Kidney glomerular epithelial cell (primary cell): ENCODE measurements at regions not wholly inside any gene's neighbourhood (a gene's known extent, or its start where the extent isn't known, plus 50 kb on each side); places are given as distances from the start of the nearest gene placed in this dataset.

Experiments
- DNase-seq: peaks from one replicate; lab custom pipeline; 2025; lab: John Stamatoyannopoulos, UW

DNA sequence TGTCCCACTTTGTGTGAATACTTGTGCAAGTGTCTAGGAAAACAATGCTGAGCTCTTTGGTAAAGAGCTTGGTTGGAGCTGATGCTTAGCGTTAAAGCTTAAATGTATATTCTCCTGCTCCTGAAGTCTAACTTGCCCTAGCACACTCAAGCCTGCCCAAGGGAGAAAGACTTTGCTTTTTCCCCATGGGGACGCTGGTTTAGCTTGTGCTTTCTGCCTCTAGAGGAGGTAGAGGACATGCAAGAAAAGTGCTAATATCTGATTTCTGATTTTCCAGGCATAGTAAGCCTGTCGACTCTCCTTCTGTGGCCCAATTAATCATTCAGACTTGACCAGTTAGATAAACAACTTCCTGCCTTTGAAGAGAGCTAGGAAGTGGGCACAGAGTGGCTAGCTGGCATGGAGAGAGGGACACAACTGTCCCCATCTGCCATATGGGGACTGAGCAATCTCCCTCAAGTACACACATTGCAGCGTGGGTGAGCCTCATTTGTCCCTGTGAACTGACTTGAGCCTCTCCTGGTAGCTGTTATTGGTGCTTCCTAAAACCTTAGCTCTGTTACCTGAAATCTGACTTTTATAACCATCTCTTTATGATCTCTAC lies 348.4 kb downstream of the BRINP1 start:
- DNase-seq: no peak

DNA sequence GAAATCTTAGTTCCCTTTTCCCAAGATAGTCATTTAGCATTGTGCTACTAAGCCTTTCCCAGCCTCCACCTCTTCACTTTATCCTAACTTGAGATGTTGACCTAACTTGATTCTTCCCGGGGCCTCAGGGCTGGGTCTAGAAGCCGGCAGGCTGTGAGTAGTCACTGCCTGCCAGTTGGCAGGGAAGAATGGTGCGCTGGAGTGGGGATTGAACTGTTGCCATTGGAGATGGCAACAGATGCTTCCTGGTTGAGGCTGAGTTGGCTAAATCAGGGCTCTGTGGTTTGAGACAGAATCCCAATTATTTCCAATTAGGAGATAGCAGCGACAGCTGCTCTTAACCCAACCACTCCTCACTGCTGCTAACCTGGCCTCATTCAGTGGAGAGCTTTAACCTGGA lies 343.1 kb downstream of the BRINP1 start:
- no peak for DNase-seq

DNA sequence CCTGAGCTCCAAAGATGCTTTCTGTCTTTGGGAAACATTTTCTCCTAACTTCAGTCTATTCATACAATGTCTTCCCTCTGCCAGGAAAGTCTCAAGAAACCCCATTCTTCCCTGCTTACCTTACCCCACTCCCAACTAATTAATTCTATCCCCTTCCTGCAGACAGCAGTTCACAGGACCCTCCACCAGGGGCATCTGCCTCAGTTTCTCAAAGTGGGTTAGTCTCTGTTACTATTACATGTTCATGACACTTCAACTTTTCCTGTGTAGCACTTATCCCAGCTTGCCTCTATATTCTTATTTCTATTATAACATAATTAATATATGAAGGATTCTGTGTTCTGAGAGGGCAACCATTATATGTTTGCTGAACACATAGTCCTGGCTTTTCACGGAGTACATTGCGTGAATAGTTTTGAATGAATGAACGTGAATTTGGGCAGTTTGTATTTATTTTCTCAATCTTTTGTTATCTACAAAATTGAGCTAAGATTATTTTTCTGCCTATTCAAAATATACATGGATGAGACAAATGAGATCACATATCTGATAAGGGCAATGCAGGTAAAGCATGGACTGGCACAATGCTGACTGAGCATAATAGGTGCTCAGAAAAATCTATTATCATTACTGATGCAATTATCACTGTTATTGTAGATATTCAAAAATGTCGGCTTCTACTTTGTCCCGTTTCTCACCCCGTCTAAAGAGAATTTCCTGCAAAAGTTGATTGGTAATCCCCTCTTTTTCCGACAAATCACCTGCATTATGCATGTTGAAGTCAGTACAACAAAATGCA lies 341.1 kb downstream of the BRINP1 start:
- no peak for DNase-seq

DNA sequence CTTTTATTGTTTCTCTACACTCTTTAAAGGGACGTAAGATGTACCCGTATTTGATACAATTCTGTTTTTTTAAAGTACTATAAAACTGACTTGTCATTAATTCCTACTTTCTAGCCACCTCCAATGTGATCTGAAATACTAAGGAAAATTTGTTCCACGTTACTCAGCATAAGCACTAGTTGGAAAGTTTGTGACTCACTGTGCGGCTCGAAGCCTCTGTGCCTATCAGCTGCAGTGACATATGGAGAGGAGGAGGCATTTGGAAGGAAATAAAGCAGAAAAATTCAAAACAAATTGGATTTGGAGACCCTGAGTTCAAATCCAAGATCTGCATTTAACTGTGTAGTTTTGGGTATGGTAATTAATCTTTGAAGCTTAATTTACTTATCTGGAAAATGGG lies 339.3 kb downstream of the BRINP1 start:
- DNase-seq: no peak

DNA sequence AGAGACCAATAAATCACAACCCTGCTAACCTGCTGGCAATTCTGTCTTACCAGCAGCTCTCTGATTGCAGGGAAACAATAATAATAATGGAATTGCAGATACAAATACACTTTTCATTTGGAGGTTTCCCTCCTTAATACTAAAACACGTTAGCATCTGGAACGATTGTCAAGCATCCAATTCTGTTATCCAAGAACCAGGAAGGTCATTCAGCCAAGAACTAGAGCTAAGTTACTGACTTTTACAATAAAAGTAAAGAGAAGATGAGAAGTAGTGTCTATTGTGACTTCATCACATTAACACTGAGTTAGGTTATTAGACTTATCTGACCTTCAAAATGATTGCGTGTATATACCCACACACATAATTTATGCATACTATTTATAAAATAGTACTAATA lies 335.6 kb downstream of the BRINP1 start:
- no peak for DNase-seq

DNA sequence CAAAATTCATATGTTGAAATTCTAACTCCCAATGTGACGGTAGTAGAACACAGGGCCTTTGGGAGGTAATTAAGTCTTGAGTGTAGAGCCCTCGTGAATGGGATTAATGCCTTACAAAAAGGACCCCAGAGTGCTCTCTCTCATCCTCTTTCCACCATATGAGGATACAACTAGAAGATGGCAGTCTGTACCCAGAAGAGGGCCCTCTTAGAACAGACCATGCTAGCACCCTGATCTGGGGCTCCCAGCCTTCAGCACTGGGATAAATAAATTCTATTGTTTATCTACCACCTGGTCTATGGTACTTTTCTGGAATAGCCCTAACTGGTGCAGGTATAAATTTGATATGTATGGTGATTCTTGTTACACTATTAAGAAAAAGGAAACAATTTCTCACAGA lies 332.3 kb downstream of the BRINP1 start:
- DNase-seq: no peak

DNA sequence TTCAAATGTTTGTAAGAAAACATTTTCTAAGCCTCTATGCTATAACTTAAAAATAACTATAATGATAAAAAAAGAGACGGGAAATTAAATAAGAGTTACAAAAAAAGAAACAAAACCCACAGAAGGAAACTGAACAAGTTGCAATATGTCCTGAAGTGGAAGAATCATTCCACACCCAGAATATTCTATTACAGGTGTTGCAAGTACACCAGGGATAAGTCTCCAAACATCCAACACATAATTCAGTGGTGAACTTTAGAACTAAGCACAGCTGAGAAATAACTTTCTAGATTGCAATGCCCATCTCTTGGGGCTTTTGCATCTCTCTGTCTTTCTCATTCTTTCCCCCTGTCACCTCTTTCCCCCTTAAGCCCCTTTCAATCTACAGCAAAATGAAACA lies 325.2 kb downstream of the BRINP1 start:
- DNase-seq: no peak

DNA sequence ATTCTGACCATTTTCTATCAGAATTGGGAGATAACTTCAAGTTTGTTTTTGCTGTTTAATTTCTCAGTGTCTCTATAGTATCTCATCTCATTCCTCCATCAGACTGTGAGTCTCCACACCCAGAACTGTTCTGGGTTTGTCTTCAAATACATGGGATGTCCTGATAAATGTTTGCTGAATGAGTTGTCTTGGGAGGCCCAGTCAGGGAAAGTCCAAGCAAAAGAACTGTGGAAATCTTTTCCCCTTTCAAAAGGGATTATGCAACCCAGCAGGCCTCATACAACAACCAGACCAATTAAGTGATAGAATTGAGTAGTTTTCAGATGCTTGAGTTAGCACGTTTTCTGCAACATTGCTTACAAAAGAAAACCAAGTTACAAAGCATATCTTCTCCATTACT lies 324.4 kb downstream of the BRINP1 start:
- peak; percentile 44 for DNase-seq

DNA sequence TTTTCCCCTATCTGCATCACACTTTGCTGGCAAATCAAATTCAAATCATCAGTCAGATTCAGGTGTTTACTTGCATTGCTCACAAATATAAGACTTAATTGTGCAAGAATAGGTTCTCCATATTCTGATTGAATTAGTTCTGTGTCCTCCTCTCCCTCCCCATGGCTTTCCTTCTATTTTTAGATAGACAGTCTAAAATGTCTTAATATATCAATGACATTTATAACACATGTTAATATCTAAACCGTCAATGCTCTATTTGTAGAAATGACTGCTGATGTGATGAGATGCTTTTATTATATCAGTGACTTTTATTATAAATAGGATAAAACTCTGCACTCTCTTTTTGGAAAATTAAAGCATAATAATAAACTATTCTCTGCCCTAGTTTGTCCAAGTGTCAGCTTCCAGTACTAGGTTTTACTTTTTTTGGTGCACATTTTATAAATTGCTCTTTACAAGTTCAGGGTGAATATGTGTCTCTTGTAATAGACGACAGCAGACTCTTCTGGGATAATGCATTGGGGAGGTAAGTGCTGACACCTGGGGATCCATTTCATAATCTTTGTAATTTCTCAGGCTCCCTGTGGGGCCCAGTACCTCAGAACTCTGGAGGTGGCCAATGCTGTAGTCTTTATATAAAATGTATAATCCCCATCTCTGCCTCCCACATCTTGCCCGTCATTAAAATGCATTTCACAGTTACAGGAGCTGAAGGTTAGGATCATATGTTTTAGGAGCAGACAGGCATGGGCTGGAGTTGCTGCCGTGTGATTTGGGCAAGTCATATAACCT lies 321.5 kb downstream of the BRINP1 start:
- no peak for DNase-seq

DNA sequence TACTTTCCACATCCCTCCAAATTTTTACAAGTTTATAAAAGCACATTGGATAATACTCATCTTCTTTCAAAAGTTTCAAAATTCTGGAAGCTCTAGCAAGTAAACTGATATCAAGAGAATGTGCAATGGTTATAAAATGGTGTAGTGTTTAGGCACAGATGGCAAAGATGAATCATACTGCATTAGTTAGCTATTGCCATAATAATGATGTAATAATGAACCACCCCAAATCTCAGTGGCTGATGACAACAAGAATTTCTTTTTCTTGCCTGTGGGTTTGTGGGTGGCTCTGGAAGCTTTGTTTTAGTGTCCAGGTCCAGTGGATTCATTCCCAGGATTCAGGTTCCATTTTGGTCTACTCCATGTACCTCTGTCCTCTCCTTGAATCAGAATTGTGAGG lies 319.0 kb downstream of the BRINP1 start:
- no peak for DNase-seq

DNA sequence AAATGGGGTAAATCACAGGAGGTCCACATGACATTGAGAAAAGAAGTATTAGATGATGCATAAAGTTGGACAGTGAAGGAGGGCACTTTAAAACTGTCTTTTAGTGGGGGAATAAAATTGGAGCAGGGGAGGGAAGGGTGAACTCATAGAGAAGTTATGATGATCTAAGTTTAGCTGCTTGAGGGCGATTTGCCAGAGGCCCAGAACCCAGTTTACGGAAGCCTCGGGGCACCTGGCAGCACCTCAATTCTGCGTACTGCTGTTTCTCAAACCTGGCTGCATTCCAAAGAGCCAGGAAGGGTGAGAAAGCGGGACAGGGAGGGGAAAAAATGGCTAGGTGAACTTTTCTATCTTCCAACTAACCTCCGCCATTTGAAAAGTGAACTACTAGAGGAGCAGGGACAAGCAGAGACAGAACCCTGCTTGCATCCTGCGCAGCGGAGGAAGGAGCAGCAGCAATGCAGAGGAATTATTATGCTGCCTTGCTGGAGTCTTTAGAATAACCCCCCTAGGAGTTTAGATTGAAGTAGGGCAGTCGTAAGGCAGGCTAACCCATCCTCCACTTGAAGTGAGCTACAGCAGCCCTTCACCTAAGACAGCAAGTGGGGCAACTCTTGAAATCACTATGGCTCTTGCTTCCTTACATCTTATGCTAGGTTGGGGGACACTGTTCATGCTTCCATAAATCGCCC lies 316.8 kb downstream of the BRINP1 start:
- no peak for DNase-seq

DNA sequence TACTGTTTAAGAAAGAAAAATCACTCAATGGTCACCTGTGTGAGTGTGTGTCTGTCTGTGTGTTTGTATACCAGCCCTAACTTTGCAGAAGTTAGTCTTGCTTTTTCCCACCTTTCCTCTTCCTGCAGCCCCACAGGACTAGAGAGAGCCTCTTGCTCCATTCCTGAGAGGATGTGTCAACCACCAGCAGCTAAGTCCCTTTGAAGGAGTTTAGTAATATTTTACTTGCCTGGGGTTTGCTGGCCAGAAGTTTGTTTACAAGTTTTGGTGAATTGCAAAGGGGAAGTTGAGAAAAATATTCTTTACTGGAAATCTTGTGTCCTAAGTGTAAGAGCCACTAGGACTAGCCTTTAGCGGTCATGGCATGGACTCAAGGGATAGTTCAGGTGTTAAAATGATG lies 316.2 kb downstream of the BRINP1 start:
- DNase-seq: no peak

DNA sequence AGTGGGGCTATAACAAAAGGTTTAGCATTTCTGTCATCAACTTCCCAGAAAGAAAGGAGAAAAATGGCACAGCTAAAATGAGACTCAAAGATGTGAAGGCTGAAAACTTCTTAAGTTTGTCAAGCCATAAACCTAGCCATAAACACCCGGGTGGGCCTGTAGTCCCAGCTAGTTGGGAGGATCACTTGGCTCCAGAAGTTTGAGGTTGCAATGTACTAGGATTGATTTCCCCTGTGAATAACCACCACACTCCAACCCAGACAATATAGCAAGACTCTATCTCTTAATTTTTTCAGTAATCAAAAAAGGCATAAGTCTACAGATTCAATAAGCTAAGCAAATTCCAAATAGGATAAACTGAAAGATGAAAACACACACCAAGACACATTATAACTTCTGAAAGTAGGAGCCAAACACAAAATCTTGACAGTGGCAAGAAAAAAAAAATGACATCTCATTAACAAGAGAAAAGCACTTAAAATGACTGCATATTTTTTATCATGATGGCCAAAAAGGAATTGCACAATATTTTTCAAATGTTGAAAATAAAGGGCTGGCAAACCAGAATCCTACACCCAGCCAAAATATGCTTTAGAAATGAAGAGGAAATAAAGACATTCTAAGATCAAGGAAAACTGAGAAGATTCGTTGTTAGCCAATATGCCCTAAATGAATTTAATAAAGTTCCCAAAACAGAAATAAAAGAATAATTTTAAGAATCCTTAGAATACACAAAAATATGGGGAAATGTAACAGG lies 308.4 kb downstream of the BRINP1 start:
- DNase-seq: no peak

DNA sequence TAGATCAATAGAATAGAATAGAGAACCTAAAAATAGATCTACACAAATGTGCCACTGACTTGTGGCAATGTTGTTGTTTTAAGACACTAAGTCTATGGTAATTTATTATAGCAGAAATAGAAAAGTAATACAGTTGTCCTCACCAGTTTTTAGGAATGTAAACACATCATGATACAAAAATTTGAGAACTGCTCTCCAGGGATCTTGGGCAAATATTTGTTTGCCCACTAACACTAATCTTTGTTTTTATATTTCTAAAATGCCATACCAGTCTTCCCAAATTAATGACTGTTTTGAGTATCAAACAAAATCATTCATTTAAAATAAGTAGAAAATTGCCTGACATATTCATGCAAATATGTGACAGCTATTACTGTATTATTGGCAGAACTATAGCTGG lies 297.6 kb downstream of the BRINP1 start:
- no peak for DNase-seq

DNA sequence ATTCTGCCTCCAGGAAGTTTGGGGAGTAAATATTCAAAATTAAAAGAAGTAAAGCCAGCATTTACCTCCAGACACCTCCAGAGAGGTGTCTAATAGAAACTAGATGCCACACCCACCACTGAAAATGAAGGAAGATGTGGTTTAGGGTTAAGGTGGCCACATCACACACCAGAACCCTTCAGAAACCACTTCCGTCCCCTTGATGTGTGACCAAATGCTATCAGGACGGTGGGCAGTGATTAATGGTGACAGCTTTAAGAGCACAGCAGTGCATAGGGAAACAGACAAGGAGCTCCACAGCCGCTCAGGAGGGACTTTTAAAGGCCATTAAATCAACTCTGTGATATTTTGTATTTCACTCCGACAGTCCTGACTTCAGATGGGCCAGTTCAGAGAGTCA lies 295.2 kb downstream of the BRINP1 start:
- DNase-seq: no peak

DNA sequence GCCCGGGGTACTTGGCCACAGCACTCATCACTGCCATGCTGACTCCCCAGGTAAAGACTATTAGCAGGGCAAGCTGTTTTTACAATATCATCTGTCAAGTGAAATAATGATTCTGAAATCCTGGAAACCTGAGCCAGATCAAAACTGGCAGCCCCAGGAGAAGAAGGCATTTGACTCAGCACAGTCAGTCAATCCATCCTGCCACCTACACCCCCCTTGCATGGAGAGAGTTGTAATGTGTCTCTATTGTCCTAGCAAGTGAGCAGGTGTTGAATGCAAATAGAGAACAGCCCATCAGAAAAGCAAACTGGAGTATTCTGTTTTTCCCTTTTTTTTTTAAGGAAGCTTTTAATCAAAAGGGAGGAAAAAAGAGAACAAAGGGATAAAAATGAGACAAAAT lies 291.2 kb downstream of the BRINP1 start:
- no peak for DNase-seq

DNA sequence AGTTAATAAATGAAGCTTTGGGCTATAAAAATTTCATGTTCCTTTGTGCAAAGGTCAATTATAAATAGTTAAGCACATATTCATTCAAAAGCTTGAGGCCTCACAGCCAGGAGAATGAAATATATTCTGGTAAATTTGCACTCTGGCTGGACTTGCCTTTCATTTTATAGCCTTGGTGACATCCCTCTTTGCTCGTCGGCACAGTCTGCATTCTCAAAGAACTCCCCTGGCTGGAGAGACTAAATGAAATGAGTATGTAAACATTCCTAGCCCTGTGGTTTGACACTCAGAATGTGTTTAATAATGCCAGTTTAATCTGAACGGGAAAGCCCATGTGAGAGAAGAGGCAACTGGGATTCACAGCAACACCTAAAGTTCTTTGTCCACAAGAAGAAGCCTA lies 285.6 kb downstream of the BRINP1 start:
- no peak for DNase-seq

DNA sequence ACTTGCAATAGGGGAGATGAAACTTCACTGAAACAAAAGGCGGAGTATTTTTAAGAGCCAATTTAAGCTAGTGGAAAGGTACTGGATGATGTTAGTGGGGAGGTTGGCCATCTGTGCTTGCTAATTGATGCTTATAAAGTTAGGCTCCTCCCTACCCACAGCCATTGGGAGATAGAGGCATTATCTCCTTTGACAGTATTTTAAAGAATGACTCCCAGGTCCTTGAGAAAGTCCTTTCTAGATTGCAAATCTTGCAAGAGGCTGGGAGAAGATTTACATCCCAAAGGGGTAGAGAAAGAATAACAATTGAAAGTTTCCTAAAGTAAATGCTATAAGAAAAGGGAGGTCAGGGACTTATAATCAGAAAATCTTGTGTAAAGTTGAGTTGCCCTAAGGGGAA lies 282.6 kb downstream of the BRINP1 start:
- DNase-seq: no peak

DNA sequence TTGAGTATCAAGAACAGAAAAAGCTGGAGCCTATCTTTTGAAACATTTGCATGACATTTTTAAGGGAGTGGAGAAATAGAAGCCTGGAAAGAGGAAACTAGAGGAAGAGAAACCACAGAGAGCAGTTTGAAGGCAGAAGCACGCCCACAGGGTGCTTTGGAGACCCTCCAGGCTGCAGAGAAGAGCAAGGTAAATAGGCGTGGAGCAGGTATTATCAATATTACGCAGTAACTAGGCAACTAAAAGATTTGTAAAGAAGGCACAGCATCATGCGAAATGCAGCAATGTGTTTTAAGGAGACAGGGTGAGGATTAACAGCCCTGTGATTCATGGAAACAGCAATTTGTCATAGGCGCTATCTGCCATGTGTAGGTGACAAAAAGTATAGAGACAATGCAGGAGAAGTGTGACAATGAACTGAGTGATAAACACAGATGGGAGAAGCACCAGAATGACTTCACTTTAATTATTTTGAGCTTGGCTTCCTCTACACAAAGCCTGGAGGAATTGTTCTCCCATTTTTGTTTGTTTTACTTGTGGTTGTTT lies 281.2 kb downstream of the BRINP1 start:
- DNase-seq: no peak

DNA sequence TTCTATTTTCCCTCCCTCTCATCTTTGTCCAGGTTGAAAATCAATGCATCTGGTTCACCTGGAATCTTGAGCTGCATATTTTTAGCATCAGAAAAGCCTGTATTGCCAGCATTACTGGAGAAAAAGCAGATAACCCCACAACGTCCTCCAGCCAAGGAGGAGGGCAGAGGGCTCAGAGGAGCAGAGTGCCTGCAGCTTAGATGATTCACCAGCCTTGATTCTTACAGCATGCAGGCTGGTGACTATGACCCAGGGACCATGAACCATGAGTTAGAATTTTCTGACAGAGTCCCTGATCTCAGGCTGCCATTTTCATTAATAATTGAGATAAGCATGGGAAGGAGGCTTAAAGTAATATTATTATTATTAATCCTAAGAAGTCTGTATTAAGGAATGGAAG lies 278.2 kb downstream of the BRINP1 start:
- no peak for DNase-seq

DNA sequence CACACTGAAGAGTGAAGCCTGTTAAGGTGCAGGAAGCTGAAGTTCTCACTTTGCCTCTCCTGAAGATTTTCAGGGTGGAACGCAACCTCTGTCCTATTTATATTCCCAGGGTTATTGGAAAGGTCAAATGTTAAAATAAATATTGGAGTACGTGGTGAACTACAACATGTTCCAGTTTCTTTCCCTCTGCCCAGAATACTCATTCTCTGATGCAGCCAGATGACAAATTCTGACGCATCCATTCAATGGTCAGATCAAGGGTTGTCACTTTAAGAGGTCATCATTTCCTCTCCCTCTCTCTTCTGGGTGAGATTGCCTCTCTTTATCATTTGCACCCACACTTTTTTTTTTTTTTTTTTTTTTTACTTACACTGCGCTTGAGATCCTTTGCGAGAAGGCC lies 277.1 kb downstream of the BRINP1 start:
- no peak for DNase-seq

DNA sequence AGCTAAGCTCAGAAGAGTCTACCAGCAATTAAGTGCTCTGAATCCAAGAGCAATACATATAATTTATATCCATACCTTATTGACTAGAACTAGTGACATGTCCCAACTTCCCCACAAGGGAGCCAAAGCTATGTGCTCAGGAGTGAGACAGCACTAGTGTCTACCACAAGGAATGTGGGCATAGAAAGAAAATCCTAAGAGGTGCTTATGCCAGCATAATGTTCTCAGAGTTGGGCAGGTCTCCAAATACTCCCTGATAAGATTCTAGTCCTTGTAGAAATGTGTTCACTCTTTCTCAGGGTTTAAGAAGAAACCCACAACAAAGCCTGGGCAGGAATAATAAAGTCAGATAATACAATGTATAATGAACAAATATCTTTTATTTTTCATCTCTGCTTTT lies 275.1 kb downstream of the BRINP1 start:
- peak; percentile 14 for DNase-seq
